HCT116 (cell line): ENCODE measurements at regions not wholly inside any gene's neighbourhood (a gene's known extent, or its start where the extent isn't known, plus 50 kb on each side); places are given as distances from the start of the nearest gene placed in this dataset.

Experiments used
- ATAC-seq: fragments of 200-7000 bp; cut with Tn5 transposase; 2 replicates; pipeline ENCODE4 v1.9.1; 2020; ENCODE audit warnings: mild to moderate bottlenecking, moderate library complexity
- BruUV-seq: library from RNA; stranded (reverse); fragments of 400-500 nt; replicated peaks from 2 replicates; lab custom pipeline; 2021; lab: Mats Ljungman, UMichigan
- CTCF ChIA-PET: fragments of 300-600 bp; sonication (Branson Sonifier 250); formaldehyde crosslinking; loops from one replicate; lab custom pipeline; 2021; ENCODE audit warnings: antibody characterized with exemption; lab: Charles Lee
- POLR2A ChIA-PET: fragments of 300-600, 350-600 bp; sonication (Branson Sonifier 250); formaldehyde crosslinking; loops from one replicate; lab custom pipeline; 2021; ENCODE audit warnings: antibody characterized with exemption; lab: Charles Lee
- RAD21 ChIA-PET, 2 experiments: fragments of 300-600 bp; sonication (Branson Sonifier 250); formaldehyde crosslinking; loops; one replicate each; lab custom pipeline; 2023; ENCODE audit warnings: low total read pairs in 2 of 2; ENCODE audit not compliant: uncharacterized antibody in 2 of 2, unreplicated experiment in 2 of 2, low non-redundant PET in 1 of 2; lab: Charles Lee
- DNase-seq: peaks from one replicate; pipeline ENCODE4 v3.0.0-alpha.2; 2010; ENCODE audit warnings: low read depth, low spot score
- H2AFZ ChIP-seq: fragments of 200-600 bp; shearing (Covaris generic), sonication (generic); 2 replicates; pipeline ENCODE4 v1.6.1; 2017; ENCODE audit warnings: low read depth, mixed run types, mixed read lengths, antibody characterized with exemption, low read length; ENCODE audit not compliant: poor library complexity, severe bottlenecking
- H3K27ac ChIP-seq: 2 replicates; pipeline ENCODE4 v1.5.1; 2012; ENCODE audit warnings: low read depth, low read length
- H3K27me3 ChIP-seq: fragments of 200-600 bp; sonication (generic); 2 replicates; pipeline ENCODE4 v1.6.1; 2016; ENCODE audit warnings: mixed run types, low read length, mixed read lengths; ENCODE audit not compliant: insufficient read depth
- H3K36me3 ChIP-seq, 2 experiments: fragments of 200-500 bp in 1 of 2; fragments of 200-600 bp in 1 of 2; sonication (Bioruptor generic) in 1 of 2; sonication (generic) in 1 of 2; 2 replicates each; pipeline versions ENCODE4 v1.5.1 to v1.6.1; 2014 to 2016; ENCODE audit warnings: low read length in 2 of 2, inconsistent platforms in 1 of 2, mixed read lengths in 1 of 2, mixed run types in 1 of 2; ENCODE audit not compliant: insufficient read depth in 2 of 2, control insufficient read depth in 1 of 2
- H3K4me1 ChIP-seq, 2 experiments: fragments of 200-600 bp in 1 of 2; sonication (generic) in 1 of 2; 2 replicates each; pipeline versions ENCODE4 v1.5.1 to v1.6.1; 2012 to 2017; ENCODE audit warnings: low read length in 2 of 2, inconsistent platforms in 1 of 2, mild to moderate bottlenecking in 1 of 2, mixed read lengths in 1 of 2, mixed run types in 1 of 2, moderate library complexity in 1 of 2; ENCODE audit not compliant: insufficient read depth in 2 of 2, control insufficient read depth in 1 of 2
- H3K4me2 ChIP-seq: fragments of 200-600 bp; sonication (generic); 2 replicates; pipeline ENCODE4 v1.6.1; 2017; ENCODE audit warnings: mixed run types, low read length, mixed read lengths
- H3K4me3 ChIP-seq, 2 experiments: fragments of 200-600 bp in 1 of 2; sonication (generic) in 1 of 2; replicated peaks in 1 of 2; 2 replicates each; pipeline ENCODE4 v1.5.1; 2011 to 2016; ENCODE audit warnings: low read length in 2 of 2, control low read depth in 1 of 2, low read depth in 1 of 2, mild to moderate bottlenecking in 1 of 2, mixed read lengths in 1 of 2, mixed run types in 1 of 2
- H3K79me2 ChIP-seq: fragments of 200-600 bp; sonication (generic); 2 replicates; pipeline ENCODE4 v1.6.1; 2017; ENCODE audit warnings: mild to moderate bottlenecking, mixed run types, low read length, moderate library complexity, mixed read lengths; ENCODE audit not compliant: insufficient read depth
- H3K9ac ChIP-seq: fragments of 200-600 bp; sonication (generic); 2 replicates; pipeline ENCODE4 v1.6.1; 2016; ENCODE audit warnings: low read length, mixed read lengths
- H3K9me2 ChIP-seq: fragments of 200-600 bp; sonication (generic), shearing (Covaris generic); 2 replicates; pipeline ENCODE4 v1.6.1; 2017; ENCODE audit warnings: mixed run types, mild to moderate bottlenecking, moderate library complexity; ENCODE audit not compliant: insufficient read depth
- H3K9me3 ChIP-seq, 2 experiments: fragments of 200-500 bp in 1 of 2; fragments of 200-600 bp in 1 of 2; sonication (Bioruptor generic) in 1 of 2; sonication (generic) in 1 of 2; 2 replicates each; pipeline ENCODE4 v1.6.1; 2014 to 2017; ENCODE audit warnings: low read length in 2 of 2, mixed read lengths in 2 of 2, inconsistent platforms in 1 of 2, low read depth in 1 of 2, mild to moderate bottlenecking in 1 of 2, mixed run types in 1 of 2, moderate library complexity in 1 of 2; ENCODE audit not compliant: control insufficient read depth in 1 of 2, insufficient read depth in 1 of 2
- H4K20me1 ChIP-seq: fragments of 200-600 bp; sonication (generic), shearing (Covaris generic); 2 replicates; pipeline ENCODE4 v1.6.1; 2017; ENCODE audit warnings: mixed run types, mild to moderate bottlenecking, moderate library complexity; ENCODE audit not compliant: insufficient read depth
- CEBPB ChIP-seq: IDR thresholded peaks from 2 replicates; pipeline ENCODE4 v1.6.1; 2012; ENCODE audit warnings: low read depth
- CTCF ChIP-seq, 3 experiments: fragments of 200-600 bp in 1 of 3; sonication (generic) in 1 of 3; IDR thresholded peaks in 2 of 3; conservative IDR thresholded peaks in 1 of 3; 2 replicates each; pipeline ENCODE4 v1.5.1; 2012 to 2017; ENCODE audit warnings: low read depth in 2 of 3, low read length in 2 of 3, antibody characterized with exemption in 1 of 3, borderline replicate concordance in 1 of 3, control low read depth in 1 of 3, mild to moderate bottlenecking in 1 of 3, mixed read lengths in 1 of 3, mixed run types in 1 of 3, moderate library complexity in 1 of 3; ENCODE audit not compliant: insufficient read depth in 1 of 3
- EGR1 ChIP-seq: IDR thresholded peaks from 2 replicates; pipeline ENCODE4 v1.6.1; 2012; ENCODE audit warnings: low read depth
- ELF1 ChIP-seq: IDR thresholded peaks from 2 replicates; pipeline ENCODE4 v1.6.1; 2012; ENCODE audit warnings: low read depth, borderline replicate concordance
- EZH2phosphoT487 ChIP-seq: fragments of 200-600 bp; IDR thresholded peaks from 2 replicates; pipeline ENCODE4 v1.6.1; 2018; ENCODE audit warnings: antibody characterized with exemption, borderline replicate concordance
- FOSL1 ChIP-seq: IDR thresholded peaks from 2 replicates; pipeline ENCODE4 v1.6.1; 2012; ENCODE audit warnings: low read depth
- MAX ChIP-seq: IDR thresholded peaks from 2 replicates; pipeline ENCODE4 v1.6.1; 2012
- POLR2A ChIP-seq: IDR thresholded peaks from 2 replicates; pipeline ENCODE4 v1.7.0; 2011; ENCODE audit warnings: borderline replicate concordance; ENCODE audit not compliant: insufficient read depth, insufficient read length; ENCODE audit errors: extremely low read depth
- RAD21 ChIP-seq: IDR thresholded peaks from 2 replicates; pipeline ENCODE4 v1.6.1; 2012; ENCODE audit warnings: low read depth, mild to moderate bottlenecking
- SIN3A ChIP-seq: IDR thresholded peaks from 2 replicates; pipeline ENCODE4 v1.6.1; 2012; ENCODE audit warnings: low read depth
- intact Hi-C: fragments of 100-400 bp; cut with micrococcal nuclease; formaldehyde crosslinking; loops from 2 replicates; pipeline ENCODE4 v1.10.0; 2022
- TF ChIP-seq, protein P1 (sequence below): IDR thresholded peaks from 2 replicates; pipeline ENCODE4 v1.6.1; 2011; ENCODE audit warnings: mild to moderate bottlenecking, low read length, moderate library complexity; ENCODE audit not compliant: insufficient replicate concordance; ENCODE audit errors: extremely low read depth

DNA sequence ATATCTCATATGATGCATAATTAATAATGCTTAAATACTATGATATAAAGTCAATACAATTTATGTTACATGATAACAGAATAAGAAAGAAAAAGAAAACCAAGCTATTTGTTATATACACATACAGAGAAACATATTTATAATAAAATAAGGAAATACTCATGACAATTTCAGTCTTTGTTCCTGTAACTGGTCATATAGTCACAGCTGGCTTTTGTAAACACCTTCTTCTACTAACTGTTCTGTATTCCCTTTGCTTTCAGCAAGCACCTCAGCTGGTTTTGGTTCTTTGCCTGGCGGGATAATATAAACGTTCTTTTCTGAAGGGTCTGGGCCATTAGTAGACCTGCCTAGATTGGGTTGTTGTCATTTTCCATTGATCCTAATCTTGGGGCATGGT, 158.5 kb downstream of the COPS8 start:
- Histone ChIP-seq H3K27me3 (no peaks in the 10 kb centered on the region), H3K9me2 (no peaks in the 10 kb centered on the region), H4K20me1 (no peaks in the 10 kb centered on the region), H3K4me3 (no peak overlapping the region), H3K4me2 (no peak overlapping the region), H3K79me2 (no peaks in the 10 kb centered on the region), H3K36me3 (no peaks in the 10 kb centered on the region), H3K9me3 (no peaks in the 10 kb centered on the region), H3K27ac (no peak overlapping the region), H3K9ac (no peak overlapping the region), H2AFZ (no peak overlapping the region), H3K4me1 (no peaks in the 10 kb centered on the region)
- DNase-seq (no peak), ATAC-seq (no peak)
- RAD21 ChIA-PET: no interaction called here
- POLR2A ChIA-PET: no interaction called here
- CTCF ChIA-PET: no interaction called here
- intact Hi-C loops: no loop called here
- no peak for TF ChIP-seq POLR2A
- TF ChIP-seq CTCF (IDR thresholded peaks at IDR 0.05 in 2 of 3, conservative IDR thresholded peaks at IDR 0.05 in 1 of 3; ENCODE audit: borderline replicate concordance in 1 of 3, insufficient read depth in 1 of 3, low read depth in 2 of 3, low read length in 2 of 3): no peak
- no peak for TF ChIP-seq ELF1
- no peak for TF ChIP-seq SIN3A
- no peak for TF ChIP-seq EZH2phosphoT487
- TF ChIP-seq FOSL1: no peak
- TF ChIP-seq, protein P1, sequence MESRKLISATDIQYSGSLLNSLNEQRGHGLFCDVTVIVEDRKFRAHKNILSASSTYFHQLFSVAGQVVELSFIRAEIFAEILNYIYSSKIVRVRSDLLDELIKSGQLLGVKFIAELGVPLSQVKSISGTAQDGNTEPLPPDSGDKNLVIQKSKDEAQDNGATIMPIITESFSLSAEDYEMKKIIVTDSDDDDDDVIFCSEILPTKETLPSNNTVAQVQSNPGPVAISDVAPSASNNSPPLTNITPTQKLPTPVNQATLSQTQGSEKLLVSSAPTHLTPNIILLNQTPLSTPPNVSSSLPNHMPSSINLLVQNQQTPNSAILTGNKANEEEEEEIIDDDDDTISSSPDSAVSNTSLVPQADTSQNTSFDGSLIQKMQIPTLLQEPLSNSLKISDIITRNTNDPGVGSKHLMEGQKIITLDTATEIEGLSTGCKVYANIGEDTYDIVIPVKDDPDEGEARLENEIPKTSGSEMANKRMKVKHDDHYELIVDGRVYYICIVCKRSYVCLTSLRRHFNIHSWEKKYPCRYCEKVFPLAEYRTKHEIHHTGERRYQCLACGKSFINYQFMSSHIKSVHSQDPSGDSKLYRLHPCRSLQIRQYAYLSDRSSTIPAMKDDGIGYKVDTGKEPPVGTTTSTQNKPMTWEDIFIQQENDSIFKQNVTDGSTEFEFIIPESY: no peak
- TF ChIP-seq MAX: no peak
- no peak for TF ChIP-seq RAD21
- TF ChIP-seq CEBPB: no peak
- no peak for TF ChIP-seq EGR1
- BruUV-seq: no TSS peak
